Omental fat pad (tissue), 3 donors: ENCODE measurements at regions not wholly inside any gene's neighbourhood (a gene's known extent, or its start where the extent isn't known, plus 50 kb on each side); places are given as distances from the start of the nearest gene placed in this dataset.

ENCODE experiments used
- ATAC-seq: fragments of 150-250 bp; one replicate; pipeline ENCODE4 v1.9.1; 2016; ENCODE audit warnings: mild to moderate bottlenecking, moderate library complexity; ENCODE audit not compliant: low FRiP score
- DNase-seq: peaks from one replicate; pipeline ENCODE4 v3.0.0-alpha.2; 2019; ENCODE audit warnings: low spot score
- TF ChIP-seq, protein P1 (sequence below), 3 donors: fragments of 450-650 bp; IDR thresholded peaks; one replicate each; pipeline ENCODE4 v1.5.1; 2016 to 2017; ENCODE audit warnings: antibody characterized with exemption in 3 of 3, mild to moderate bottlenecking in 3 of 3, moderate library complexity in 2 of 3

DNA sequence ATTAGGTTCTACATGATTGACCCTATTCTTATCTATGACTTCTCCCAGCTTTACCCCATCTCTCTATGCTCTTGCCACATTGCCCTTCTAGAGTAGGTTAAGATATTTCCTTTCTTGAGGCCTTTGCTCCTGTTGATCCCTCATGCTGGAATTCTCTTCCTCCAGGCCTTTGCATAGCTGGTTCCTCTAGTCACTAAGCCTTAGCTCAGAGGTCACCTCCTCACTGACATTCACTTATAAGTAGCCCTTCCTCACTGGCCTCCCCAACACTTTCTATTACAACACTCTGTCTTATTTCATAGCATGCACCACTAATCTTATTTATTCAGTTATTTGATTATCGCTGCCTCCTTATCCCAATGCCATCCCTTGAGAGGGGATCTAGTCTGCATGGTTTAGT is 228.4 kb upstream of the COL8A1 start:
- TF ChIP-seq, protein P1, sequence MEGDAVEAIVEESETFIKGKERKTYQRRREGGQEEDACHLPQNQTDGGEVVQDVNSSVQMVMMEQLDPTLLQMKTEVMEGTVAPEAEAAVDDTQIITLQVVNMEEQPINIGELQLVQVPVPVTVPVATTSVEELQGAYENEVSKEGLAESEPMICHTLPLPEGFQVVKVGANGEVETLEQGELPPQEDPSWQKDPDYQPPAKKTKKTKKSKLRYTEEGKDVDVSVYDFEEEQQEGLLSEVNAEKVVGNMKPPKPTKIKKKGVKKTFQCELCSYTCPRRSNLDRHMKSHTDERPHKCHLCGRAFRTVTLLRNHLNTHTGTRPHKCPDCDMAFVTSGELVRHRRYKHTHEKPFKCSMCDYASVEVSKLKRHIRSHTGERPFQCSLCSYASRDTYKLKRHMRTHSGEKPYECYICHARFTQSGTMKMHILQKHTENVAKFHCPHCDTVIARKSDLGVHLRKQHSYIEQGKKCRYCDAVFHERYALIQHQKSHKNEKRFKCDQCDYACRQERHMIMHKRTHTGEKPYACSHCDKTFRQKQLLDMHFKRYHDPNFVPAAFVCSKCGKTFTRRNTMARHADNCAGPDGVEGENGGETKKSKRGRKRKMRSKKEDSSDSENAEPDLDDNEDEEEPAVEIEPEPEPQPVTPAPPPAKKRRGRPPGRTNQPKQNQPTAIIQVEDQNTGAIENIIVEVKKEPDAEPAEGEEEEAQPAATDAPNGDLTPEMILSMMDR (IDR thresholded peaks at IDR 0.05): no peak
- ATAC-seq (no peak), DNase-seq (no peak)

DNA sequence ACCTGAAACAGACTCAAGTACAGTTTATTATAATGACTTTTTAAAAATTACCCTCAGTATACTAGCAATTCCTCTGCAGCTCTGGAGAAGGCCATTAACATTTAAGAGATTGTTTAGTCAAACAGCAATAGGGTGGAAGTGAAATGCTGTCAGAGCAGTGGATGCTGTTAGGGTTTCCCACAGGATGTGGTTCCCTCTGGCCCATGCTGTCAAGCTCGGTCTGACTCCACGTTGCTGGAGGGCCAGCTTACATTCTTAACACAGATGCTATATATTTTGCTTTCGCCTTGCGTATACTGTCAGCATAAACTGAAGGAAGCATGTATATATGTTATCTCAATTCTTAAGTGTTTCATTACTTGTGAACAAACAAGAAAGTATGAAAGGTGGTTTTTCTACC is 231.1 kb upstream of the COL8A1 start:
- DNase-seq (no peak), ATAC-seq (no peak)
- TF ChIP-seq, protein P1 (IDR thresholded peaks at IDR 0.05): no peak

DNA sequence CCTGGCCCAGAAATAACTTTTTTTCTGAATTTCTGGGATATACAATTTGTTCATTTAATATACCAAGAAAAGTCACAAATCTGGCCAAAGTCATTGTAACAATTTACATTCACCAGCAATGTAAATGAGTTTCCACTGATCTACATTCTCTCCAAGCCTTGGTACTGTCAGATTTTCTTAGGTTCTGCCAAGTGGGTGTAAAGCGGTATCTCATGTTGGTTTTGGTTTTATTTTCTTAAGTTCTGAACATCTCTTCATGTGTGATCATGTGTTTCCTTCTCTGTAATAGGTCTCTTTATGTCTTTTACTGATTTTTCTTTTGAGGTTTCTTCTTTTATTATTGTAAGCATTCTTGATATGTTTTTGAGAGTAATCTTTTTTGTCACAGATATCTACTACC is 235.6 kb upstream of the COL8A1 start:
- TF ChIP-seq, protein P1 (IDR thresholded peaks at IDR 0.05): no peak
- ATAC-seq (no peak), DNase-seq (no peak)

DNA sequence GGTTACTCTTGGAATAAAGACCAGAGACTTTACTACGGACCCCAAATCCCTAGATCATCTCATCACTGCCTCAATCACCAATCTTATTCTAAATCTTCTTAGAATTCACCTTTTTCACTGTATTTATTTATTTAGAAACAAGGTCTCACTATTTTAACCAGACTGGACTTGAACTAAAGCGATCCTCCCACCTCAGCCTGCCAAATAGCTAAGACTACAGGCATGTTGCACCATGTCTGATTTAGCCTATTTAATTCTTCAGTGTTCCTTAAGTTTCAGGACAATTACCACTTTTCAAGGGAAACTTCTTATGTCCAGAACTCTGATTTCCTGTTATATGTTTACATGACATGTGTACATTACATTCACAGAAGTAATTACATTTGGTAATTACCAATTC is 238.0 kb upstream of the COL8A1 start:
- DNase-seq (no peak), ATAC-seq (no peak)
- TF ChIP-seq, protein P1 (IDR thresholded peaks at IDR 0.05): no peak

DNA sequence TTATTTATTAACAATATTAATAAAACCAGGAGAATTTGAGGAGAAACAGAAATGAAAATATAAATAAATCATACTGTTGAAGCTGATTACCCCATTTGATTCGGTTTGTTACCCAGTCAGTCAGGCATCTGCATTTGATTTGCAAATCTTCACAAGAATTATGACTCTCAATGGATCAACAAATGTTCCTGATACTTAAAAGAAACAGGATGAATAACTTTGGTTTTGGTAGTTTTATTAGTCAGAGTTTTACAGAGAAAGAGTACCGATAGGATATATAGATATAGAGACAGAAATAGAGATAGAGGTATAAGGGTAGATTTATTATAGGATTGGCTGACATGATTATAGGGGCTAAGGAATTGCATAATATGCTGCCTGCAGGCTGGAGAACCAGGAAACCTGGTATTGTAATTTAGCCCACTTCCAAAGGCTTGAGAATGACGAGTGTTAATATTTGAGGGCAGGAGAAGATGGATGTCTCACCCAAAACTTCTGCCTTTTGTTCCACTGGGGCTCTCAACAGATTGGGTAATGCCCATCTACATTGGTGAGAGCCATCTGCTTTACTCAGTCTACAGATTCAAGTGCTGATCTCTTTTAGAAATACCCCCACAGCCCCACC is 241.6 kb upstream of the COL8A1 start:
- TF ChIP-seq, protein P1 (IDR thresholded peaks at IDR 0.05): no peak
- ATAC-seq: no peak
- DNase-seq: no peak

DNA sequence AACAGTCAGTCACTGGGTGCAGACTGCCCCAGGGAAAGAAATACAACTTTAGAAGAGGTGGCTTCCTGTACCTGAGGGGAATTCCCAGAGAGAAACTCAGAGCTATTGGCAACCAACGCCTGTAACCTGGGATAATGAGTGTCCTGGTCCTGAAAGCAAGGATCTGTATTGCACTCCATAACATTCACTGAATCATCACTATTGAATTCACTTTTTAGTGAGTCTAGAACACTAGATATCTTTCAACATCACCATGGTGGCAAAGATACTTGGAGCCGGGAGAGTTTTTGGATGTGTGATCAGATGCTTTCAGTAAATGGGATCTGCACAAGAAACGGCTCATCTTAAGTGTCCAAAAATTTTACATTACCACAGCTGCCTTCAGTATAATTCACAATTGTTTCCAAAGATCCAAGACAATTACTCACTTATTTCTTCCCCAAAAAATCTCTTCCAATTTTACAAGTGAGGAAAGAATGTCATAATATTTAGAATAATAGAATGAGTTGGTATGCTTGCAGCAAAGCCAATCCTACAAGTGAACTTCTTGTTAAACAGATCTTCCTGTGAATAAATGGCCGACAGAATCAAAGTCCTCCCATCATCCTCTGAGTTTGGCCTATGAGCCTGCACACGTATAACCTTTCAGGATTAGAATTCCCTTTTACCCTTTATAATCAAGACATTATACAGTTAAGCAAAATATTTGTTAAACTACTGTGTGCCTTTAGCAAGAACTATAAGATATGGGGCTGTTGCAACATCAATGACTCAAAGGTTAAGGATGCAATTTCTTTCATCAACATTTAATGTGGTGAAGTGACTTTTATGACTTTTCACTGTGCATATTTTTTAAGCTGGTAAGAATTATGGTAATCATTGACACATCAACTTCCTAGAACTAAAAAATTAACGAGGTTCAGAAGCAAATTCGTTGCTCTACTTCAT is 243.3 kb upstream of the COL8A1 start:
- DNase-seq (no peak), ATAC-seq (peak; percentile 83)
- TF ChIP-seq, protein P1 (IDR thresholded peaks at IDR 0.05): no peak
